Keratinocyte (primary cell): ENCODE measurements at regions not wholly inside any gene's neighbourhood (a gene's known extent, or its start where the extent isn't known, plus 50 kb on each side); places are given as distances from the start of the nearest gene placed in this dataset.

Experiments used
- CTCF ChIP-seq, 3 experiments: IDR thresholded peaks in 1 of 3; conservative IDR thresholded peaks in 1 of 3; optimal IDR thresholded peaks in 1 of 3; 2 replicates in 2 of 3; 3 replicates in 1 of 3; pipeline versions ENCODE3 to v1.5.1; 2011; ENCODE audit warnings: low read length in 3 of 3, mild to moderate bottlenecking in 3 of 3, moderate library complexity in 2 of 3, control low read depth in 1 of 3, inconsistent platforms in 1 of 3; ENCODE audit not compliant: insufficient read depth in 2 of 3; ENCODE audit errors: extremely low read depth in 1 of 3
- EZH2 ChIP-seq: IDR thresholded peaks from one replicate; pipeline ENCODE4 v1.6.1; 2012; ENCODE audit warnings: inconsistent platforms, mild to moderate bottlenecking, low read length, moderate library complexity

DNA sequence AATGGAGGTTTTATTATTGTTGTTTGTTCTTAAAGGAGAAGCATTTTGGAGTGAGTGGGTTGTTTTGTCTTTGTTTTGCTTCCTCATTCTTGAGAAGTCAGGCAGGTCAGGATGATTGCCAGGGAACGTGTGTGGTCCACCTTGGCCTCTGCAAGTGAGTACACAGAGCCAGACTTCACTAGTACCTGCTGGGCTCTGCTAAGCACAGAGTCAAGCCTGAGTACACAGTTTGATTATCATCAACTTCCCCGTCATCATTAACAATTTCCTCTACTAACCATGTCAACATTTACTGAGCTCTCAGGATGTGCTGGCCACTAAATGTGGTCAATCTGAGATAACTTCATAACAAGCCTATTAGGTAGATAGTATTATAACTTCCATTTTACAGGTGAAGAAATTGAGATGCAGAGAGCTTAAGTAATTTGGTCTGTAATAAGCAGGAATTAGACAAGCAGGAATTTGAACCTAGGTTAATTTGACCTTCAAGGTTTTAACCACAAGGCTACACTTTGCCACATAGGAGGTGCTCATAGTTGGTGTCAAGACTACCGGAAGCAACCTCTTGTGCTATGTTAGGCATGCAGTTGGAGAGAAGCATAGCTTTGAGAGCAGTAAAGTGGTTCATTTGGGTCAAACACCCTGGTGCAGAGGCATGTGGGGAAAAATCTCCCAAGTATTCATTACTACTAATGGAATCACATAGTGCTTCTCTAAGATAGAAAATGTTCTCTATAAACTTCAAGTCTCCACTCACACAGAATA lies 178.3 kb downstream of the NUAK1 start:
- TF ChIP-seq CTCF (optimal IDR thresholded peaks at IDR 0.05 in 1 of 3, IDR thresholded peaks at IDR 0.05 in 1 of 3, conservative IDR thresholded peaks at IDR 0.05 in 1 of 3; ENCODE audit: extremely low read depth in 1 of 3, insufficient read depth in 2 of 3, low read length in 3 of 3): no peak
- TF ChIP-seq EZH2: no peak
